Caco-2 (cell line): ENCODE measurements at regions not wholly inside any gene's neighbourhood (a gene's known extent, or its start where the extent isn't known, plus 50 kb on each side); places are given as distances from the start of the nearest gene placed in this dataset.

ENCODE experiments used
- BruUV-seq: library from RNA; stranded (reverse); fragments of 400-500 nt; replicated peaks from 2 replicates; lab custom pipeline; 2021; lab: Mats Ljungman, UMichigan
- CTCF ChIA-PET: fragments of 300-600 bp; sonication (Branson Sonifier 250); formaldehyde crosslinking; loops from one replicate; lab custom pipeline; 2022; ENCODE audit warnings: antibody characterized with exemption; lab: Charles Lee
- POLR2A ChIA-PET: fragments of 300-600 bp; sonication (Branson Sonifier 250); formaldehyde crosslinking; loops from one replicate; lab custom pipeline; 2022; ENCODE audit warnings: antibody characterized with exemption; lab: Charles Lee
- DNase-seq, 2 experiments: peaks; one replicate each; pipeline versions ENCODE4 v3.0.0 to v3.0.0-alpha.2; 2020 to 2022
- H3K27me3 ChIP-seq: replicated peaks from 2 replicates; pipeline ENCODE4 v1.6.0; 2011; ENCODE audit warnings: low read length; ENCODE audit not compliant: control insufficient read depth, insufficient read depth
- H3K36me3 ChIP-seq: 2 replicates; pipeline ENCODE4 v1.5.1; 2011; ENCODE audit warnings: low read length; ENCODE audit not compliant: control insufficient read depth, insufficient read depth
- H3K4me1 ChIP-seq: fragments of 250-450 bp; sonication (Bioruptor Pico); 2 replicates; pipeline ENCODE4 v1.5.1; 2020; ENCODE audit warnings: mild to moderate bottlenecking
- H3K4me3 ChIP-seq: 2 replicates; pipeline ENCODE4 v1.5.1; 2011; ENCODE audit warnings: low read depth, mild to moderate bottlenecking, control low read depth, low read length
- H3K9me3 ChIP-seq: fragments of 250-450 bp; sonication (Bioruptor Pico); 2 replicates; pipeline ENCODE4 v1.5.1; 2020; ENCODE audit warnings: mild to moderate bottlenecking, moderate library complexity
- H3K27ac Mint-ChIP-seq: one replicate; pipeline ENCODE4 v1.8.0; 2022; ENCODE audit warnings: mixed read lengths; ENCODE audit not compliant: unreplicated experiment
- H3K27me3 Mint-ChIP-seq: one replicate; pipeline ENCODE4 v1.8.0; 2022; ENCODE audit warnings: mixed read lengths; ENCODE audit not compliant: insufficient read depth, unreplicated experiment
- H3K36me3 Mint-ChIP-seq: one replicate; pipeline ENCODE4 v1.8.0; 2022; ENCODE audit warnings: mild to moderate bottlenecking, mixed read lengths; ENCODE audit not compliant: insufficient read depth, unreplicated experiment
- H3K4me1 Mint-ChIP-seq: one replicate; pipeline ENCODE4 v1.8.0; 2022; ENCODE audit warnings: low read depth, mixed read lengths; ENCODE audit not compliant: unreplicated experiment
- H3K4me3 Mint-ChIP-seq: one replicate; pipeline ENCODE4 v1.8.0; 2022; ENCODE audit warnings: mild to moderate bottlenecking, moderate library complexity, mixed read lengths; ENCODE audit not compliant: unreplicated experiment
- H3K9me3 Mint-ChIP-seq: one replicate; pipeline ENCODE4 v1.8.0; 2022; ENCODE audit warnings: mixed read lengths; ENCODE audit not compliant: unreplicated experiment
- intact Hi-C: fragments of 100-400 bp; cut with micrococcal nuclease; formaldehyde crosslinking; loops from one replicate; pipeline ENCODE4 v1.10.0; 2022; ENCODE audit not compliant: unreplicated experiment
- TF ChIP-seq, protein P1 (sequence below), 2 experiments: fragments of 200-600 bp in 1 of 2; IDR thresholded peaks; 1 replicate in 1 of 2; 2 replicates in 1 of 2; pipeline versions ENCODE4 v1.5.1 to v1.8.0; 2011 to 2022; ENCODE audit warnings: antibody characterized with exemption in 1 of 2, control low read depth in 1 of 2, inconsistent platforms in 1 of 2, low read depth in 1 of 2, low read length in 1 of 2, mild to moderate bottlenecking in 1 of 2, moderate library complexity in 1 of 2; ENCODE audit not compliant: insufficient read depth in 1 of 2, severe bottlenecking in 1 of 2, unreplicated experiment in 1 of 2

DNA sequence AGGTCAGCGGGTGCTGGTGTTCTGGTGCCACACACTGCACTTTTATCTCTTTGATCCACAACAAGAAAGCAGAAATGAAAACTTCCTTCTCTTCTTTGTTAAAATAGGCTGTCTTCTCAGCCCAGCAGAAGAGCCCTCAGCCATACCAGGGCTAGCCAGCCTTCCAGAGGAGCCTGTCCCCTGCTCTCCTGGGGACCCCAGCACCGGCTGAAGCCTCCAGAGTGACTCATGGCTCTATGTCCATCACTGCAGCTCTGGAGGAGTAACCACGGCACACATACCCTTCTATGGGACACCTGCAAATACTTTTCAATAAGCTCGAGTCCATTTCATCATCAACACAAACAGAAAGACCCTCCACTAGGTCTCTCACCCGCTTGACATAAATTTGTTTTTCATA is 135.6 kb upstream of the CST7 start:
- Mint-ChIP-seq H3K9me3 (no peaks in the 10 kb centered on the region), H3K27ac (no peak overlapping the region), H3K4me1 (no peaks in the 10 kb centered on the region), H3K27me3 (peaks cover 6% of the 10 kb centered on the region), H3K36me3 (no peaks in the 10 kb centered on the region), H3K4me3 (no peak overlapping the region)
- Histone ChIP-seq H3K4me1 (no peaks in the 10 kb centered on the region), H3K9me3 (no peaks in the 10 kb centered on the region), H3K36me3 (no peaks in the 10 kb centered on the region), H3K4me3 (no peak overlapping the region), H3K27me3 (no peaks in the 10 kb centered on the region; the same call in 1 of the 2 replicates)
- ChIA-PET POLR2A (no interaction called here), CTCF (interaction anchor here (0.6 kb wide), 1 partner anchor 480 kb away, joined by 5 read pairs; no protein-coding TSS in a partner anchor)
- intact Hi-C loops, result no loop called here
- BruUV-seq, result no TSS peak
- no peak for DNase-seq
- TF ChIP-seq, protein P1, sequence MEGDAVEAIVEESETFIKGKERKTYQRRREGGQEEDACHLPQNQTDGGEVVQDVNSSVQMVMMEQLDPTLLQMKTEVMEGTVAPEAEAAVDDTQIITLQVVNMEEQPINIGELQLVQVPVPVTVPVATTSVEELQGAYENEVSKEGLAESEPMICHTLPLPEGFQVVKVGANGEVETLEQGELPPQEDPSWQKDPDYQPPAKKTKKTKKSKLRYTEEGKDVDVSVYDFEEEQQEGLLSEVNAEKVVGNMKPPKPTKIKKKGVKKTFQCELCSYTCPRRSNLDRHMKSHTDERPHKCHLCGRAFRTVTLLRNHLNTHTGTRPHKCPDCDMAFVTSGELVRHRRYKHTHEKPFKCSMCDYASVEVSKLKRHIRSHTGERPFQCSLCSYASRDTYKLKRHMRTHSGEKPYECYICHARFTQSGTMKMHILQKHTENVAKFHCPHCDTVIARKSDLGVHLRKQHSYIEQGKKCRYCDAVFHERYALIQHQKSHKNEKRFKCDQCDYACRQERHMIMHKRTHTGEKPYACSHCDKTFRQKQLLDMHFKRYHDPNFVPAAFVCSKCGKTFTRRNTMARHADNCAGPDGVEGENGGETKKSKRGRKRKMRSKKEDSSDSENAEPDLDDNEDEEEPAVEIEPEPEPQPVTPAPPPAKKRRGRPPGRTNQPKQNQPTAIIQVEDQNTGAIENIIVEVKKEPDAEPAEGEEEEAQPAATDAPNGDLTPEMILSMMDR (IDR thresholded peaks at IDR 0.05; ENCODE audit: insufficient read depth in 1 of 2, low read depth in 1 of 2, low read length in 1 of 2, severe bottlenecking in 1 of 2, unreplicated experiment in 1 of 2), result no peak

DNA sequence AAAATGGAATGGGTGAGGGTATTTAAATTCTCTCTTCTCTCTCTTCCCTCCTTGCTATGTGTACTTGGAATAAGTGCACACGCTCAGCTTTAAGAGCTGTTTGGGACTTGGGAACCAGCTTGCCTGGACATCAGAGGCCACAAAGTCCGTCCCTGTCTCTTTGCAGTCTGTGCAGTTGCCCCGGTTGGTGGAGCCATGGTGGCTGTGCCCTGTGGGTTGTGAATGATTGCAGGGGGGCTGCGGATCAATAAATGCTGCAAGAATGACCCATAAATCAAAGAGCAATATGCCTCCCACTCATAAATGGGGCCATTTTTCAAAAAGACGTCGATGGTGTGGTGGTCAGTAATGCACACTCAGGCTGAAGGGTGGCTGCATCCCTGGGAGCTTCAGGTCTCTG is 135.1 kb upstream of the CST7 start:
- intact Hi-C loops, result no loop called here
- DNase-seq, result no peak
- Mint-ChIP-seq H3K9me3 (no peaks in the 10 kb centered on the region), H3K4me3 (no peak overlapping the region), H3K36me3 (no peaks in the 10 kb centered on the region), H3K27ac (no peak overlapping the region), H3K4me1 (no peaks in the 10 kb centered on the region), H3K27me3 (peaks cover 9% of the 10 kb centered on the region)
- Histone ChIP-seq H3K4me3 (no peak overlapping the region), H3K4me1 (no peaks in the 10 kb centered on the region), H3K9me3 (no peaks in the 10 kb centered on the region), H3K27me3 (no peaks in the 10 kb centered on the region; the same call in 1 of the 2 replicates), H3K36me3 (no peaks in the 10 kb centered on the region)
- no TSS peak for BruUV-seq
- CTCF ChIA-PET, result interaction anchor here (0.6 kb wide), 1 partner anchor 480 kb away, joined by 5 read pairs; no protein-coding TSS in a partner anchor
- POLR2A ChIA-PET, result no interaction called here
- TF ChIP-seq, protein P1 (IDR thresholded peaks at IDR 0.05; ENCODE audit: insufficient read depth in 1 of 2, low read depth in 1 of 2, low read length in 1 of 2, severe bottlenecking in 1 of 2, unreplicated experiment in 1 of 2), result no peak

DNA sequence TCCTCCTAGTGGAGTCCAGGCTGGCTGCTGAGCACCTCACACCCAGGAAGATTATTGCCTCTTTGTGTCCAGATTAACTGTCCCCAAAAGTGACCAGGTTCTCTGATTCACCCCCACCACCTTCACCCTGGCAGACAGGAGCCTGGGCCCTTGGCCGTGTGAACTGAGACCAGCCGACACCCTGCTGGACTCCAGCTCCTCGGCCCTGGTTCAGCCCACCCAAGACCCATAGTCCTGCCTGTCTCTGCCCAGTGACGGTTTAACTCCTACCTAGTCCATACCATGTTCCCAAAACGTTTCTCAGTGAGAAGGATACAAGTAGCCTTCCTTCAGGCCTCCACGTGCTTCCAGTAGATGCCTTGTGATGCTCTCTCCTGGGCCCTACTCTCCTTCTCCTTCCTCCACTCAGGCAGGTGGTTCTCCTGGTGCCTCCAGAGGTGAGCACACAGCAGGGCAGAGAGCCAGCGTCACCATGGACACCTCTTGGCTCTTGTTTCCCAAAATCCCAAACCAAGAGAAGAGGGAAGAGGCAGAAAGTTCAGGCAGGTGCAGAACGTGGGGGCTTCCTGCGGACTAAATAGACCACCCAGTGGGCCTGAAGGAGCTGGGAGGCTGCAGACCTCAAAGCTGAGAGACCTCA is 134.4 kb upstream of the CST7 start:
- intact Hi-C loops, result no loop called here
- DNase-seq, result no peak
- ChIA-PET POLR2A (no interaction called here), CTCF (interaction anchor here (0.8 kb wide), 1 partner anchor 104 kb away, joined by 5 read pairs; no protein-coding TSS in a partner anchor)
- no peaks in the 10 kb centered on the region for H3K9me3 ChIP-seq
- Mint-ChIP-seq H3K4me1 (no peaks in the 10 kb centered on the region), H3K27ac (no peak overlapping the region), H3K9me3 (no peaks in the 10 kb centered on the region), H3K4me3 (no peak overlapping the region), H3K36me3 (no peaks in the 10 kb centered on the region), H3K27me3 (peaks cover 10% of the 10 kb centered on the region)
- TF ChIP-seq, protein P1 (IDR thresholded peaks at IDR 0.05; ENCODE audit: insufficient read depth in 1 of 2, low read depth in 1 of 2, low read length in 1 of 2, severe bottlenecking in 1 of 2, unreplicated experiment in 1 of 2), result no peak
- BruUV-seq, result no TSS peak
- no peaks in the 10 kb centered on the region; the same call in 1 of the 2 replicates for H3K27me3 ChIP-seq
- no peak overlapping the region for H3K4me3 ChIP-seq
- H3K36me3 ChIP-seq, result no peaks in the 10 kb centered on the region
- no peaks in the 10 kb centered on the region for H3K4me1 ChIP-seq
